HL-60/S4 treated with retinoic acid at 250 ng/mL for 4 days and 3 days (cell line): ENCODE measurements at regions not wholly inside any gene's neighbourhood (a gene's known extent, or its start where the extent isn't known, plus 50 kb on each side); places are given as distances from the start of the nearest gene placed in this dataset.

Experiments
- in situ Hi-C: fragments of 300-500 bp; cut with MboI; formaldehyde crosslinking; loops from 2 replicates; pipeline ENCODE4 v1.7.0; 2022; ENCODE audit warnings: low sequenced_read_pairs

DNA sequence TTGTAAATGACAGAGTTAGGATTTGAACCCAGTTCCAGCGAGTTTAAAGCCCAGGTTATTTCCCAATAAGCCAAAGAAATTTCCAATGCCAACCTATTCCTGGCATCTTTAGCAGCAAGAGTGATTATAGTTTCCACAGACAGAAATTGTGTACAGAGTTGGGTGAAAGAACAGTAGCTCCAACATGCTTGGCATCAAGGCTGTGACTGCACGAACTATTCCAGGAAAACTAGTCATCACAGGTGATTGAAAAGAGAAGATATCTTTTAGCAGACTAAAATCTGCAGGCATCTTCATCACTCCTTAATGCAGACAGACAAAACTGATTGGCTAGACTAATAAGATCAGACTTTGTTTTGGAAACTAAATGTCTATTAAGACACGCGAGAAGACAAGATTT lies 262.7 kb upstream of the PLEKHG7 start:
- in situ Hi-C loops = no loop called here

DNA sequence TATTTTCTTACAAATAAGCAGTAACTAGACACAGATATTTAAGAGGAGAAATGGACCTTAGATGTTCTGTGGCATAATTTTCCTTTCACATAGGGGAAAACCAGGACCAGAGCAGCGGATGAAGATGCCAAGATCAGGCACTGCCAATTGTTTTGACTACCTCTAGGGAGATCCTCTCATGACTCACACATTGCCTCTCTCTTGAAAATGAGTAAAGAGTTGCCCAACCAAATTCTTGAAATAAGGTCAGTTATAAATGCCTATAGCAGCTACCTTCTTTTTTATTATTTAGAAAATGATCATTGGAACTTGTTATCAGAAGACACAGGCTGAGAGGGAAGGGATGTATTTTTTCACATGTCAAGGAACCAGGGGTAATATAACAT lies 263.4 kb upstream of the PLEKHG7 start:
- in situ Hi-C loops = no loop called here

DNA sequence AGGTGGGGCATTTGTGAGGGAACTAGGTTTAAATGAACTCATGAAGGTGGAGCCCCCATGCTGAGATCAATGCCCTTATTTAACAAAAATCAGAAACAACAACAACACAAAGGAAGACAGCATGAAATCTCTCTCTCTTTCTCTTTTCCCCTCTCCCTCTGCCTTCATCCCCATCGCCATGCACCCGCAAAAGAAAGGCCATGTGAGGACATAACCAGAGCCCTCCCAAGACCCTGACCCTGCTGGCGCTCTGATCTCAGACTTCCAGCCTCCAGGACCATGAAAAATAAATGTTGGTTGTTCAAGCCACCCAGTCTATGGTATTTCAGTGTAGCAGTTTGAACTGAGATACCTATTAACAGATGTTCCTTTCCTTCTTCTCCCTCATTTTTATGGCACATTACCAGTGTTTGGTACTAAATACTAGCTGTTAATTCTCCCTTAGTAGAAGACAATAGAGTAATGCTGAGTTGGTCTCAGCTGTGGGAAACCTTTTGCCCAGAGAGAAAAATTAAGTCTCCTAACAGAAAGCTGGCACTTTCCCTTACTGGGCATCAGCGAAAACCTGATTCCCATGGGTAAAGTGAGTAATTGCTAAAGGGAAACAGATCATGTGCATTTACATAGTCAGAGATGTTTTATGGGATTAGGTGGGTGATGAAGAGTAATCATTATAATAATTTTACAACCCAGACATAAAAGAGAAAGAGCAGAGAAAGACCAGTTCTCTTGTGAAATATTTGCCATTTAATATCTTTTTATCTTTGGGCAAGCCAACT lies 264.0 kb upstream of the PLEKHG7 start:
- in situ Hi-C loops = no loop called here

DNA sequence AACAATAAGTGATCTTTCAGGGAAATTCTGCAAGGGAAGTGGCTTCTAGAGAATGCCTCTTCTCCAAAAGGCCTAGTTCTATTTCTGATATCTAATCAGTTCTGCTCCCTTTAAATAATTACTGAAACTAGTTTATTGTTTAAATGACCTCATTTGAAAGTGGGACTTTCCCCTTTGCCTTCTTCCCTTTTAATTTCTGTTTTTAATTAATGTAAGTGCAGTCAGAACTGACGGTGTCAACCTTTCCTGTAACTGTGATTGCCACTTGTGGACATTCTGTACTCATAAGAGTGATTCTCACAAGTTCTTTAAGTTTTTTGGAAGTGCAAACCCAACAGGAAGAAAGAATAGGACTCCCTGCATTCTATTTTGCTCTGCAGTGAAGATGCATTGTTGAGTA lies 265.3 kb upstream of the PLEKHG7 start:
- in situ Hi-C loops = no loop called here

DNA sequence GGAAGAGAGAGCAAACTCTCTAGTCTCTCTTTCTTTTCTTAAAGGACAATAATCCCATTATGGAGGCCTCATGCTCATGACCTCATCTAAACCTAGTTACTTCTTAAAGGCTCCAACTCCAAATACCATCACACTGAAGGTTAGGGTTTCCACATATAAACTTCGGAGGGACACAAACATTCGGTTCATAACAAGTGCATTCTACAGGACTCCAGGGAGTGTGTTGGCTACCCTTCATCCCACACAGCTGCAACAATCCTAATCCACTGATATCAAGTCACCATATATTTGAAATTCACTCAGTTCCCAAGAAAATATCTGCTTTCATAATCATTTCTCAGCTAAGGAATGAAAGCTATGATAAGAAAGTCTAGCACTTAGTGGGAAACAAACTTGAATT lies 265.9 kb upstream of the PLEKHG7 start:
- in situ Hi-C loops = no loop called here

DNA sequence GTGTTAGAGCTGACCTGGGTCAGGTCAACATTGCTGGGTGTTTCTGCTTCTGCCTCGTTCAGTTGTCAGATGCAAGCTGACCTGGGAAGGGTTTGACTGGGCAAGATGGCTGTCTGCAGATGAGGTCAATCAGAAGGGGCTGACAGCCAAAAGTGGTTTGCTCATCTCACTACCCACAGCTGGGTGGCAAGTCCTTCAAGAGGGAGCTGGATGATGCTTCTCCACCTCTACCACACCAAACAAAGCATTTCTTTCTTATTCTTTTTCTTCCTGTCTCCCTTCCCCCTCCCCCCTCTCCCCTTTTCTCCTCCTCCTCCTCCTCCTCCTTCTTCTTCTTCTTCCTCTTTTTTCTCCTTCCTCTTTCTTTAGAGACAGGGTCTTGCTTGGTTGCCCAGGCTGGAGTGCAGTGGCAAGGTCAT lies 268.2 kb upstream of the PLEKHG7 start:
- in situ Hi-C loops = no loop called here

DNA sequence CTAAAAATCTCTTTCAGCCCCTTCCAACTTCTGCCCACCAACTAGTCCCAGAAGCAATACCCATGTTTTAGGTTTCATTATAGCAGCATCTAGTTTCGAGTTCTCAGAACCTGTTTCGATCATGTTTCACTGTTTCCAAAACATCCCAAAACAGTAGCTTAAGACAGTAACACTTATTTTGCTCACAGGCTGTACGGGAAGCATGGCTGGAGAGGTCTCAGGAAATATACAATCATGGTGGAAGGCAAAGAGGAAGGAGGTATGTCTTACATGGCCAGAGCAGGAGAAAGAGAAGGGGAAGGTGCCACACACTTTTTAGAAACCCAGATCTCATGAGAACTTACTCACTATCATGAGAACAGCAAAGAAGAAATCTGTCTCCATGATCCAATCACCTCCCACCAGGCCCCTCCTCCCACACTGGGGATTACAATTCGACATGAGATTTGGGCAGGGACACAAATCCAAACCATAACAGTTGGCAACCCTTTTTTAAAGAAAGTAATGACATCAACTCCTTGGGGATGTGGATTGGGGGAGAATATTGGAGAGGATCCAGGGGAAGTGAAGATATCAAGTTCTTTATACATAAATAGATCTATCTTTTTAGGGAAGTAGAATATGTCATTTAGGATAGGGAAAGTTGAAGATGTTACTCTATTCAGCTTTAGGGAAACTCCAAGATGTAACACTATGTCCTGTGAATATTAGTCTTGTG lies 269.9 kb upstream of the PLEKHG7 start:
- in situ Hi-C loops = no loop called here

DNA sequence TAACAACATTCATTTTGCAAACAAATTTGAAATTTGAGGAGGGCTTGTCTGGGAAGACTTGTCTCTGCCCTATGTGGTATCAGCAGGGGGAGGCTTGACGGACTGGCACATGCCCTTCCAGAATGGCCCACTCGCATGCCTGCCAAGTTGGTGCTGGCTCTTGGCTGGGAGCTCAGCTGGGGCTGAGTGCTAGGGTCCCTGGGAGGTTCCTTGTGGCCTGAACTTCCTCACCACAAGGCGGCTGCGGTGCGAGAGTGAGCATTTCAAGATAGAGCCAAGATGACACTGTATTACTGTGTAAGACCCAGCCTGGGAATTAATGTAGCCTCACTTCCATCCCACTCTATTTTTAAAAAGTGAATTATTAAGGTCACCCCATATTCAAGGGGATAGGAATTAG lies 271.6 kb upstream of the PLEKHG7 start:
- in situ Hi-C loops = no loop called here

DNA sequence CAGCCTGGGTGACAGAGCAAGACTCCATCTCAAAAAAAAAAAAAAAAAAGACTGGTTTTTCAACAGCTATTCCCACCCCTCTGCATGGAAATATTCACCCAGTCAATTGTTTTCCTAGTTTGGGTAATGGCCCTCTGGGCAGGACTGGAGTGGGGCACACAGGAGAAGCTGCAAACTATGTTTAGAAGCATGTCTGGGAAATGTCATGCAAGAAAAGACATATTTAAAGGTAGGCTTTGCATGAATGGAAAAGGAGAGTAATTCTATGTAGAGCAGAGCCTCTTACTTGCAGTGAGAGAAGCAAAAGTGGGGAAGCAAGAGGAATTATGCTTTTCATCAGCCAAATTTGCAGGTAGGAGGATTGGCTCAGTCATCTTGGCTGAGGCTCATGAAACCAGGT lies 276.5 kb upstream of the PLEKHG7 start:
- in situ Hi-C loops = no loop called here

DNA sequence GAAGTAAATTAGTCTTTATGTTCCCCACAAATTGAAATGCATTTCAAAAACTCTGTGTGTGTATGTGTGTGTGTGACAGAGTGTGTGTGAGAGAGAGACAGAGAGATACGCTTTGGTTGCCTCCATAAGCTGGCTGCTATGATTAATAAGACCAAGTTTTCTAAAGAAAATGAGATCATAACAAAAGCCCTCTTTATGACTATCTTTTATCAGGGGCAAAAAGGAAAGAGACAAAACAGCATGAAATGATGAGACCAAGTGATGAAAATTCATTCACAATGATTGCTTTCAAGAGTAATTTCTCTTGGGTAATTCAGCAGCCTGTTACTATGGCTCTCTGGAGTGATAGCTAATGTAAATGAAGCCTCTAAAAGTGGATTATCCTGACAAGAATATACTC lies 277.6 kb upstream of the PLEKHG7 start:
- in situ Hi-C loops = no loop called here

DNA sequence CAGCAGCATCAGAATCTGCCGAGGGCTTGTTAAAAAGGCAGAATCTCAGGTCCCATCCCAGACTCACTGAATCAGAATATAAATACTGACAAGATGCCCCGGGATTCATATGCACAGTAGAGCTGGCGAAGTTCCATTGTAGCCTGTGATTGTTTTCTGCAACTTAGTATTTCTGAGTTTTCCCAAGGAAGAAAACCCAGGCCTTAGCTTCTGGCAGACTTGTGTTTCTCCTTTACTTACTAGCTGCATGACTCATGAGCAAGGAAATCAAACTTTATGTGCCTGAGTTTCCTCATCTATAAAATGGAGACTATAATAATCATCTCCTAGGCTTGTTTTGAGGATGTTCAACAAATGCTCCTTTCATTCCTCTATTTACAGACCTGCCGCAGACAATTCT lies 278.5 kb upstream of the PLEKHG7 start:
- in situ Hi-C loops = no loop called here

DNA sequence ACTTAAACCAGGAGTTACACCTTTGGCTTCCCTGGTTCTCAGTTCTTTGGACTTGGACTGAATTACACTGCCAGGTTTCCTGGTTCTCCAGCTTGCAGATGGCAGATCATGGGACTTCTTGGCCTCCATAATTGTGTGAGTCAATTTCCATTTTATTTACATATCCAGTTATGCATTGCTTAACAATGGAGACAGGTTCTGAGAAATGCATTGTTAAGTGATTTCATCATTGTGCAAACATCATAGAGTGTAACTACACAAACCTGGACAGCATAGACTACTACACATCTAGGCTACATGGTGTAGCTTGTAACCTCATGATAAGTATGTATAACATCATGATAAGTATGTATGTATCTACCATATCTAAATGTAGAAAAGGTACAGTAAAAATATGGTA lies 276.1 kb upstream of the BTG1 start:
- in situ Hi-C loops = no loop called here

DNA sequence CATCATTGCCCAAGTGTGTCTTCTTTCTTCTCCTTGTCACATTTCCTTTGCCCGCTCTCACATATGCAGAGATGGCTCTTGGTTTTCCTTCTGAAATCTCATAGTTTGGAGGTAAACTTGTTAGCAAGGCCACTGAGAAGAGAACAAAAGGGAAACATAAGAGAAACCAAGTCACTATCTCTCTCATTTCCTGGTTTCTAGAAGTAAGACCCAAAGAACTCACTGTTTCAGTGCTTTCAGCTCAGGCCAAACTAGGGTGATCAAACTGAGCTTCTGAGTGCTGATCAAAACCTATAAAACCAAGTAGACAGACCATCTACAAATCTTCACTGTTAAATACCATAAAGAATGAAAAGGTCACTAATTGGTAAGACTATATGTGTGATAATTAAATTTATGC lies 275.4 kb upstream of the BTG1 start:
- in situ Hi-C loops = no loop called here

DNA sequence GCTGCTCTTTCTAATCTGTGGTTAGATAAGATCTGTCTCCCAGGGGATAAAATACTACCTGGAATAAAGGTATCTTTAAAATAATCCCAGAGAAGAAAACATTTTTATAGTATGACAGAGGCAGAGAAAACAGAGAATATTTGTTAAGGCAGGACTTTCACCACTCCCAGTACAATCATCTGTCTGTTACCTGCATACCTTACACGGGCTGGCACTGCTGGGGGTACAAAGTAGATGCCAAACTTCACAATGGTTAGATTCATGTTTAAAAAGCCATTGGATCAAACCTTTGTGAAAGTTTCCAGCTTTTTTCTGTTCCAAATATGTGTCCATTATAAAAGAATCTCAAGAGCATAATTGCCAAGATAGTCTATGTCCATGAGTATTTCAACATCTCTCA lies 273.6 kb upstream of the BTG1 start:
- in situ Hi-C loops = no loop called here

DNA sequence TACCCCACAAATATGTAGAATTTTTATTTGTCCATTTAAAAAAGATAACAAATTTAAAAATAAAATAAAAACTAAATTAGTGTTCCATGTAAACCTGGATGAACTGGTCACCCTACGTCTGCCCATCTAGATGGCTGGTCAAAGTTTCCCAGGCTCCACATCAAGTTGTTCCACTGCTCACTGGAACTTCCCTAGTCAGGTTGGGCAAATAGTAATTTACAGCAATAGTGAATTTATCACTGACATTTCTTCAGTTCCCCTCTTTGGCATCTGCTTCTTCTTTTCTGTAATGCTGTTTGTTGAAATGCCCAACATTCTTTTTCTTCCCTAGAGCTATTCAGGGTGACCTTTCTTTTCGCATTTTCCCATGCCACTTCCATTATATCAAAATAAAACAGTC lies 272.7 kb upstream of the BTG1 start:
- in situ Hi-C loops = no loop called here

DNA sequence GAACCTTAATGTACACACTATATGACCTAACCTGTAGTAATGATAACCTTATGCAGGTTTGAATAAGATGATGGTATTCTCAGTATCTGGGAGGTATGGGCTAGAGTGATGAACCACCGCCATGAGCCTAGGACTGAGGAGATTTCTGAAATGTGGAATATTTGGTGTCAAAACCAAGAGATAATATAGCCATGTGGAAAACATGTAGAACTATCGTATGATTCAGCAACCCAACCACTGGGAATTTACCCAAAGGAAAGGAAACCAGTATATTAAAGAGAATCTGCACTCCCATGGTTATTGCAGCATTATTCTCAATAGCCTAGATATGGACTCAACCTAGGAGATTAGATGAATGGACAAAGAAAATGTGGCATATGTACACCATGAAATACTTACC lies 271.7 kb upstream of the BTG1 start:
- in situ Hi-C loops = no loop called here

DNA sequence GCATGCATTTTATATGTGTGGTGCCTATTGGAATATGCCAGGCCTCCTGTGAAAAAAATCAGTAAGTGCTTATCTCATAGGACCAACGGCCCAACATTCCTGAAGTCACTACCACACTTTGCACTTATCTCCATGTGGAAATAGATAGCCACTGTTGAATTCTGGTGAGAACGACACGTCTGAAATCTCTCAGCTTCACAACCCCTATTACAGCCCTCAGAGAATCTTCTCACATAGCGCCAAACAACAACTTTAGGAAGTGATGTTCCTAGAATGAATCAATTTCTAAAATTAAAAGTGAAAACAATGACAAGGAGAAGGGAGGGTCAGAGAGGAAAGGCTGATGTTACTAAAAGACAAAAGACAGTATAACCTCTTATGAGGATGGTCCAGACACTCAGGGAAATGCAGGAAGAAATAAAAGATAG lies 270.8 kb upstream of the BTG1 start:
- in situ Hi-C loops = no loop called here

DNA sequence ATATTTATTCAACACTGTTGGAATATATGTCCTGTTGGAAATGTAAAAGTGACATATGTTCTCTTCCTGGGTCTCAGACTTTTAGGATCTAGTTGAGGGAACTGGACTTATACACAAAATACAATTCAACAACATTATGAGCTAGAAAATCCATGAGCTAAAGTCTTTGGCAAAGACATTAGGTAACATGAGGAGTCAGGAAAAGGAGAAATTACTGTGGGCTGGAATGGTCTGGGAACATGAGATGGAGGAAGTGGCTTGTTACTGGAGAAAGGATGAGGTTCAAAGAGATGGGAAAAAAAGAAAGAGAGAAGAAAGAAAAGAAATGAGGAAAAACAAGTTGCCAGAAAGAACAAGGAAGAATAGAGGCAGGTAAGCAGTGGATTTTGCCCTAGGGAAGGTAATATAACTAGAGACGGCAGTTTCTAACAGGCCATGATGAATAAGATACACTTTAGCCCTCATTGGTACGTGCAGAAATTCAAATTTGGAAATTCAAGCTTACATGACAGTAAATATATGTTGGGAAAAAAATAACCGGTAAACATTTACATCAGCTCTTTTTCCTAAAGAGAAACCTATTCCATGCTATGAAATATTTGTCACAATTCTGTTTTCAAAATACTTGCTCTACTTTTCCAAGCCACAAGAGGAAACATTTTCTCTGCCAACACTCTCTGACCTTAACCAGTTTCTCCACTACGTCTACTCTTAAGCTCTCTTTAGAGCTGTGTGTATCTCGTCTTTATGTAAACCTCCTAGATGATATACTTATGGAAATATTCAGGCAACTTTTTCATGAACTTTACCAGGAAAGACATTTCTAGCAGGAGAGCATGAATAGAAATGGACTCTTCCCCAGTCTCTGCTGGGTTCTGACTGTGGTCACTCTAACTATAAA lies 268.8 kb upstream of the BTG1 start:
- in situ Hi-C loops = no loop called here

DNA sequence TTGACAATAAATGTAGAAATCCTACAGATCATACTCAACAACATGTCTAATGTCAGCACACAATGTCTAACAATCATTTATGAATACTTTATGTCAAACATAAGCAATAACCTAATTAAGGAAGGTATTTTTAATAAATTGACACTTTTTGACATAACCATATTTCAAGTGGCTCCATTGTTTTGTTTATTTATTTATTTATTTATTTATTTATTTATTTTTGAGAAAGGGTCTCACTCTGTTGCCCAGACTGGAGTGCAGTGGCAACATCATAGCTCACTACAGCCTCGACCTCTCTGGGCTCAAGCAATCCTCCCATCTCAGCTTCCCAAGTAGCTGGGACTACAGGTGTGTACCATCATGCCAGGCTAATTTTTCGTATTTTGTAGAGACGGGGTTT lies 267.6 kb upstream of the BTG1 start:
- in situ Hi-C loops = no loop called here

DNA sequence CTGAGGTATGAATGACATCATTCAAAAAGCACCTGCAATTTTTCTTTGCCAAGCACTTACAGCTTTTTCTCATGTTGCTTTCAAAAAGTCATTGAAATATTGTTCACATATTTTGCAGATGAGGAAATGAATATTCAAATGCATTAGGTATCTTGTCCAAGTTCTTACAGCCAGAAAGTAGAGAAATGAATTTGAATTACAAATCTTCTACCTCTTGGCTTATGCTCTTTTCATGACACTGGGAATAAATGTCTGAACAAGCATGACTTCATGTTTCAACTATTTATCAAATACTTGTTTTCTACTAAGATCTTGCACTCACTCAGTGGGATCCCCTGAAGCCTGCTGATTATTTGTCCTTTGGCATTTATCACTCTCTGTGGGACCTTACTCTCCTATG lies 267.2 kb upstream of the BTG1 start:
- in situ Hi-C loops = no loop called here

DNA sequence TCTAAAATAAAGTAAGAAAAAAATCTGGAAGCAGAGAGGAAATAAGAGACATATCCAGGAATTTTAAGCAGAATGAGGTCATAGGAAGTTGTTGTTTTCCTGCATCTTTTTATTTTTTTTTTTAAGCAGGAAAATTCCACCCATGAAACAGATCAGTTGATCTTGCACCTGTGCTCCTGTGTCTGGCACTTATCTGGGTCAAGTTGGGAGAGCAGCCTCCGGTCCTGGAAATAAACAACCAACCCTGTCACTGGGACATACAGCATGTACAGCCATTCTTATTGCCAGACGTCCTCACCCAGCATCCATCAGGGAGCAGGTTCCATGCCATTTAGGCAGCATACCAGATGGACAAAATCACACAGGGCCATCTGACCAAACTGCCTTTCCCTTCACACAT lies 266.0 kb upstream of the BTG1 start:
- in situ Hi-C loops = no loop called here
